RWPE2 (cell line): ENCODE measurements at regions not wholly inside any gene's neighbourhood (a gene's known extent, or its start where the extent isn't known, plus 50 kb on each side); places are given as distances from the start of the nearest gene placed in this dataset.

Source experiments
- ATAC-seq: fragments of 200-7000 bp; cut with Tn5 transposase; 3 replicates; pipeline ENCODE4 v1.9.1; 2021; ENCODE audit warnings: low read depth
- DNase-seq: peaks from one replicate; pipeline ENCODE4 v3.0.0-alpha.2; 2020; ENCODE audit warnings: low spot score
- H3K27ac ChIP-seq: fragments of 450-650 bp; 2 replicates; pipeline ENCODE4 v1.5.1; 2017; ENCODE audit warnings: mild to moderate bottlenecking; ENCODE audit not compliant: poor library complexity, severe bottlenecking
- H3K27me3 ChIP-seq: fragments of 250-450 bp; sonication (Bioruptor Pico); 2 replicates; pipeline ENCODE4 v1.5.1; 2021; ENCODE audit warnings: mild to moderate bottlenecking, moderate library complexity; ENCODE audit not compliant: insufficient read depth, poor library complexity, severe bottlenecking
- H3K36me3 ChIP-seq: fragments of 250-450 bp; sonication (Bioruptor Pico); 2 replicates; pipeline ENCODE4 v1.5.1; 2020; ENCODE audit warnings: low read depth, mild to moderate bottlenecking, moderate library complexity
- H3K4me1 ChIP-seq: fragments of 250-450 bp; sonication (Bioruptor Pico); 2 replicates; pipeline ENCODE4 v1.5.1; 2021; ENCODE audit warnings: mild to moderate bottlenecking, moderate library complexity; ENCODE audit not compliant: insufficient read depth, poor library complexity, severe bottlenecking
- H3K4me3 ChIP-seq: fragments of 250-450 bp; sonication (Bioruptor Pico); 2 replicates; pipeline ENCODE4 v1.5.1; 2021; ENCODE audit warnings: mild to moderate bottlenecking, moderate library complexity; ENCODE audit not compliant: severe bottlenecking
- H3K9me3 ChIP-seq: fragments of 250-450 bp; sonication (Bioruptor Pico); 2 replicates; pipeline ENCODE4 v1.5.1; 2021; ENCODE audit warnings: mild to moderate bottlenecking, moderate library complexity; ENCODE audit not compliant: severe bottlenecking
- CTCF ChIP-seq: fragments of 450-650 bp; IDR thresholded peaks from one replicate; pipeline ENCODE4 v1.5.1; 2017; ENCODE audit warnings: mild to moderate bottlenecking, moderate library complexity; ENCODE audit not compliant: poor library complexity, severe bottlenecking

GRCh38 chr11:130763087-130763980 is 152.9 kb downstream of the SNX19 start:
- H3K4me3 ChIP-seq: no peak overlapping the region
- H3K36me3 ChIP-seq: no peaks in the 10 kb centered on the region
- ATAC-seq (peak; percentile 17; the same call in 1 of the 3 replicates), DNase-seq (no peak)
- no peaks in the 10 kb centered on the region for H3K4me1 ChIP-seq
- no peak overlapping the region for H3K27ac ChIP-seq
- H3K27me3 ChIP-seq: no peaks in the 10 kb centered on the region
- no peak for TF ChIP-seq CTCF
- no peaks in the 10 kb centered on the region for H3K9me3 ChIP-seq

- Histone ChIP-seq H3K9me3 (no peaks in the 10 kb centered on the region), H3K27me3 (no peaks in the 10 kb centered on the region), H3K4me3 (no peak overlapping the region), H3K4me1 (no peaks in the 10 kb centered on the region), H3K27ac (no peak overlapping the region), H3K36me3 (no peaks in the 10 kb centered on the region)
- no peak for ATAC-seq
- TF ChIP-seq CTCF: no peak
- DNase-seq: no peak
Measured at GRCh38 chr11:130765406-130765805, 150.9 kb downstream of the SNX19 start.

GRCh38 chr11:130765951-130766649 is 150.2 kb downstream of the SNX19 start:
- H3K9me3 ChIP-seq: no peaks in the 10 kb centered on the region
- H3K4me3 ChIP-seq: no peak overlapping the region
- H3K27ac ChIP-seq: no peak overlapping the region
- ATAC-seq (no peak), DNase-seq (no peak)
- H3K36me3 ChIP-seq: no peaks in the 10 kb centered on the region
- no peaks in the 10 kb centered on the region for H3K4me1 ChIP-seq
- TF ChIP-seq CTCF: no peak
- no peaks in the 10 kb centered on the region for H3K27me3 ChIP-seq

GRCh38 chr11:130766650-130767565 is 149.4 kb downstream of the SNX19 start:
- Histone ChIP-seq H3K9me3 (no peaks in the 10 kb centered on the region), H3K27ac (no peak overlapping the region), H3K4me1 (peaks cover 2% of the 10 kb centered on the region), H3K4me3 (no peak overlapping the region), H3K27me3 (no peaks in the 10 kb centered on the region), H3K36me3 (no peaks in the 10 kb centered on the region)
- no peak for ATAC-seq
- TF ChIP-seq CTCF: no peak
- no peak for DNase-seq
